H7 (cell line): ENCODE measurements at regions not wholly inside any gene's neighbourhood (a gene's known extent, or its start where the extent isn't known, plus 50 kb on each side); places are given as distances from the start of the nearest gene placed in this dataset.
A peak's percentile ranks its signal among the peaks of the same experiment; 100 is the strongest.
"Not testable (repeated sequence)": the region's sequence is repeated elsewhere in the genome, so short reads cannot be mapped to it uniquely, and the experiment has no call there.

Source experiments
- DNase-seq: peaks from one replicate; pipeline ENCODE4 v3.0.0; 2012
- H3K27me3 ChIP-seq: 2 replicates; pipeline ENCODE4 v1.6.0; 2011; ENCODE audit warnings: mild to moderate bottlenecking, low read length; ENCODE audit not compliant: control insufficient read depth, insufficient read depth
- H3K36me3 ChIP-seq: replicated peaks from 2 replicates; pipeline ENCODE4 v1.5.1; 2011; ENCODE audit warnings: low read length; ENCODE audit not compliant: control insufficient read depth, insufficient read depth
- H3K4me3 ChIP-seq: 2 replicates; pipeline ENCODE4 v1.5.1; 2011; ENCODE audit warnings: low read depth, mild to moderate bottlenecking, control low read depth, low read length, moderate library complexity; ENCODE audit not compliant: insufficient read depth

- DNase-seq, result no peak
- no peaks in the 10 kb centered on the region for H3K27me3 ChIP-seq
- H3K36me3 ChIP-seq, result no peaks in the 10 kb centered on the region
- no peak overlapping the region for H3K4me3 ChIP-seq
These were observed 50.3 kb upstream of the ATP6AP2 start for GRCh38 chrX:40530509-40530908.

GRCh38 chrX:40527543-40527942 is 53.2 kb upstream of the ATP6AP2 start:
- H3K4me3 ChIP-seq, result no peak overlapping the region

GRCh38 chrX:40526412-40526811 is 54.4 kb upstream of the ATP6AP2 start:
- Histone ChIP-seq H3K36me3 (no peaks in the 10 kb centered on the region; the same call in 1 of the 2 replicates), H3K27me3 (no peaks in the 10 kb centered on the region; the same call in 1 of the 2 replicates), H3K4me3 (no peak overlapping the region)
- no peak for DNase-seq

More at GRCh38 chrX:40527543-40527942, 53.2 kb upstream of the ATP6AP2 start:
- Histone ChIP-seq H3K27me3 (no peaks in the 10 kb centered on the region; the same call in 1 of the 2 replicates), H3K36me3 (no peaks in the 10 kb centered on the region)
- DNase-seq, result no peak

- not testable (repeated sequence) for H3K27me3 ChIP-seq, H3K36me3 ChIP-seq, DNase-seq, H3K4me3 ChIP-seq
These were observed 54.9 kb upstream of the ATP6AP2 start for GRCh38 chrX:40525901-40526300.

- Histone ChIP-seq H3K36me3 (no peaks in the 10 kb centered on the region; the same call in 1 of the 2 replicates), H3K4me3 (no peak overlapping the region), H3K27me3 (no peaks in the 10 kb centered on the region; the same call in 1 of the 2 replicates)
- DNase-seq, result no peak
These were observed 56.3 kb upstream of the ATP6AP2 start for GRCh38 chrX:40524423-40524822.

- no peak for DNase-seq
- no peak overlapping the region for H3K4me3 ChIP-seq
- H3K36me3 ChIP-seq, result no peaks in the 10 kb centered on the region; the same call in 1 of the 2 replicates
These were observed 56.9 kb upstream of the ATP6AP2 start for GRCh38 chrX:40523852-40524251.

GRCh38 chrX:40521868-40522450 is 58.8 kb upstream of the ATP6AP2 start:
- Histone ChIP-seq H3K27me3 (no peaks in the 10 kb centered on the region; the same call in 1 of the 2 replicates), H3K36me3 (no peaks in the 10 kb centered on the region; the same call in 1 of the 2 replicates), H3K4me3 (no peak overlapping the region)
- no peak for DNase-seq

More at GRCh38 chrX:40523852-40524251, 56.9 kb upstream of the ATP6AP2 start:
- H3K27me3 ChIP-seq, result no peaks in the 10 kb centered on the region; the same call in 1 of the 2 replicates

GRCh38 chrX:40514376-40514775 is 66.4 kb upstream of the ATP6AP2 start:
- no peak for DNase-seq
- Histone ChIP-seq H3K36me3 (no peaks in the 10 kb centered on the region), H3K27me3 (no peaks in the 10 kb centered on the region), H3K4me3 (no peak overlapping the region)

GRCh38 chrX:40513835-40514234 is 66.9 kb upstream of the ATP6AP2 start:
- Histone ChIP-seq H3K4me3 (no peak overlapping the region), H3K27me3 (no peaks in the 10 kb centered on the region), H3K36me3 (no peaks in the 10 kb centered on the region)
- DNase-seq, result no peak

GRCh38 chrX:40513012-40513411 is 67.8 kb upstream of the ATP6AP2 start:
- DNase-seq, result no peak
- H3K27me3 ChIP-seq, result no peaks in the 10 kb centered on the region
- no peak overlapping the region for H3K4me3 ChIP-seq
- no peaks in the 10 kb centered on the region for H3K36me3 ChIP-seq

GRCh38 chrX:40511258-40511657 is 69.5 kb upstream of the ATP6AP2 start:
- Histone ChIP-seq H3K4me3 (no peak overlapping the region), H3K36me3 (no peaks in the 10 kb centered on the region), H3K27me3 (no peaks in the 10 kb centered on the region)
- no peak for DNase-seq

GRCh38 chrX:40508560-40508959 is 72.2 kb upstream of the ATP6AP2 start:
- H3K4me3 ChIP-seq, result no peak overlapping the region
- no peaks in the 10 kb centered on the region for H3K27me3 ChIP-seq
- H3K36me3 ChIP-seq, result no peaks in the 10 kb centered on the region
- no peak for DNase-seq

GRCh38 chrX:40506201-40506985 is 74.4 kb upstream of the ATP6AP2 start:
- H3K36me3 ChIP-seq, result no peaks in the 10 kb centered on the region
- no peak overlapping the region for H3K4me3 ChIP-seq
- no peaks in the 10 kb centered on the region for H3K27me3 ChIP-seq
- no peak for DNase-seq

- DNase-seq, result peak; percentile 62
- Histone ChIP-seq H3K36me3 (no peaks in the 10 kb centered on the region), H3K27me3 (no peaks in the 10 kb centered on the region; the same call in 1 of the 2 replicates), H3K4me3 (no peak overlapping the region)
These were observed 75.8 kb upstream of the ATP6AP2 start for GRCh38 chrX:40504801-40505605.
